HG02885 (cell line): ENCODE measurements at regions not wholly inside any gene's neighbourhood (a gene's known extent, or its start where the extent isn't known, plus 50 kb on each side); places are given as distances from the start of the nearest gene placed in this dataset.
"Not testable (repeated sequence)": the region's sequence is repeated elsewhere in the genome, so short reads cannot be mapped to it uniquely, and the experiment has no call there.

Experiments
- ATAC-seq: cut with Tn5 transposase; IDR thresholded peaks from one replicate; pipeline ENCODE4 v1.9.1; 2021; ENCODE audit warnings: mild to moderate bottlenecking; ENCODE audit not compliant: unreplicated experiment, poor library complexity

GRCh38 chr7:120066898-120067297 lies 206.1 kb upstream of the KCND2 start:
- ATAC-seq: not testable (repeated sequence)

- ATAC-seq: no peak
Observed at GRCh38 chr7:120070201-120070600, 202.8 kb upstream of the KCND2 start.

GRCh38 chr7:120077777-120078176 lies 195.2 kb upstream of the KCND2 start:
- no peak for ATAC-seq

- ATAC-seq: no peak
Observed at GRCh38 chr7:120079022-120079421, 194.0 kb upstream of the KCND2 start.

- ATAC-seq: no peak
Observed at GRCh38 chr7:120079704-120080103, 193.3 kb upstream of the KCND2 start.

- not testable (repeated sequence) for ATAC-seq
Observed at GRCh38 chr7:120086468-120086867, 186.5 kb upstream of the KCND2 start.

- ATAC-seq: no peak
Observed at GRCh38 chr7:120089968-120090367, 183.0 kb upstream of the KCND2 start.

GRCh38 chr7:120091807-120092206 lies 181.2 kb upstream of the KCND2 start:
- no peak for ATAC-seq

GRCh38 chr7:120097020-120097419 lies 176.0 kb upstream of the KCND2 start:
- no peak for ATAC-seq

GRCh38 chr7:120097774-120098173 lies 175.2 kb upstream of the KCND2 start:
- no peak for ATAC-seq

GRCh38 chr7:120108376-120108775 lies 164.6 kb upstream of the KCND2 start:
- ATAC-seq: no peak

GRCh38 chr7:120110169-120110568 lies 162.8 kb upstream of the KCND2 start:
- ATAC-seq: no peak

- no peak for ATAC-seq
Observed at GRCh38 chr7:120114626-120115025, 158.3 kb upstream of the KCND2 start.

- ATAC-seq: no peak
Observed at GRCh38 chr7:120123528-120123927, 149.4 kb upstream of the KCND2 start.

GRCh38 chr7:120131096-120131839 lies 141.7 kb upstream of the KCND2 start:
- ATAC-seq: no peak

GRCh38 chr7:120138497-120138896 lies 134.5 kb upstream of the KCND2 start:
- no peak for ATAC-seq

GRCh38 chr7:120156476-120156875 lies 116.5 kb upstream of the KCND2 start:
- ATAC-seq: no peak

- no peak for ATAC-seq
Observed at GRCh38 chr7:120160166-120160565, 112.8 kb upstream of the KCND2 start.

GRCh38 chr7:120163449-120163848 lies 109.5 kb upstream of the KCND2 start:
- no peak for ATAC-seq

- no peak for ATAC-seq
Observed at GRCh38 chr7:120165227-120165626, 107.7 kb upstream of the KCND2 start.

GRCh38 chr7:120168066-120168465 lies 104.9 kb upstream of the KCND2 start:
- no peak for ATAC-seq

- no peak for ATAC-seq
Observed at GRCh38 chr7:120169996-120170783, 102.8 kb upstream of the KCND2 start.
